DMS153 treated with DMSO at 0.1 percent for 48 hours (cell line): ENCODE measurements at regions not wholly inside any gene's neighbourhood (a gene's known extent, or its start where the extent isn't known, plus 50 kb on each side); places are given as distances from the start of the nearest gene placed in this dataset.

Source experiments
- DNase-seq: peaks from one replicate; lab custom pipeline; 2025; ENCODE audit not compliant: unreplicated experiment; lab: John Stamatoyannopoulos, UW

- no peak for DNase-seq
These were observed 231.2 kb upstream of the TPRG1 start for GRCh38 chr3:188940573-188940932.

DNA sequence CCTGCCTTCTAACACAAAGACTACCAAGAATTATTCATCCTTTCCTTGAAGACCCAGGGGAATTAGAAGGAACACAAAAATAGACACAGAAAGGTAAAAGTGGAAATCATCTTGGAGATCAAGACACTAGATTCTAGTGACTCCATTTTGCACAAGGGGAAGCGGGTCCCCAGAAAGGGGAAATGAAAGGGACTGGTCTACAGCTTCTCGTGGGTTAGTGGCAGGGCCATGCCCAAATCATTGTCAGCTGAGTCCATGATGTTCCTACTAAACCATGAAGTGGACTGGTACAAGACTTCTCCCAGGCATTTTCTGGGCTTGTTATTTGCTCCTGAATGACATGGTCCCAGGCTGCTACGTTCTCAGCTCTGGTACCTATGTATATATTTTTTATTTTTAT is 230.7 kb upstream of the TPRG1 start:
- no peak for DNase-seq

GRCh38 chr3:188942191-188942590 is 229.6 kb upstream of the TPRG1 start:
- DNase-seq: no peak

- DNase-seq: no peak
These were observed 228.2 kb upstream of the TPRG1 start for GRCh38 chr3:188943591-188943990.

GRCh38 chr3:188944108-188944507 is 227.7 kb upstream of the TPRG1 start:
- DNase-seq: no peak

DNA sequence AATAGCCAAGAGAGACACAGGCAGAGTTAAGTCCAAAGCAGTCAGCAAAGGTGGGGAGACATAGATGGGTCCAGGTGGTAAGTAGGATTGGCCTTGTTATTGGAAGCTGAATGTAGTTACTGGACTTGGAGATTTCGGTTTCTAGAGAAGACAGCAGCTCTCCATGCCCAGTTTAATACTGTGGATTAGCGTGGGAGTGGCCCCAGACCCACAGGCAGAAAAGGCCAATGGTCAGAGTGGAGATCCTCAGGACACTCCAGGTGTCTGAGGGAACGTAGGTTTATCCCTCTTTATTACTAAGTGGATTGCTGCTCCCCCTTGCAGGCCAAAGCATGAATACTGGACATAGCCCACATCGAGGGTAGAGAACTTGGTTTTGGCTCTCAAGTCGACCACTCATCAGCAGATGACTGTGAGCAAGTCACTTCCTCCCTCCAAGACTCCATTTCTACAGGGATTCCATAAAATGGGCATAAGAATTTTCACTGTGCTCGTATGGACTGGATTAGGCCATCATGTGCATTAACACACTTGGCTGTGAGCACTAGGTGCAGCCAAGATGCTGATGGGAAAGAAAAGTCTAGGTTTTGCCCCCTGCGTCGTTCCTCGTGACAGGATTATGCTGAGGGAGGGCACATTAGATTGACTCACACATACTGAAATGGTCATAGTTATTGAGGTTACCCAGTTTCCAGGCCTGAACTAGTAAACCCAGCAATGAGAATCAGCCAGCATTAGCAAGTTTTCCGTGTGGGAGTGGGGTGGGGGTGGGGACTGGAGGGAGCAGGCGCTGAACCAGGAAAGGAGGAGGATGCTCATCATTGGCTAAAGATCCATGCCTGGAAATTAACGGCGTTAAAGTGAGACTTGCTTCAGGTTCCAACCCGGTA is 225.2 kb upstream of the TPRG1 start:
- no peak for DNase-seq

DNA sequence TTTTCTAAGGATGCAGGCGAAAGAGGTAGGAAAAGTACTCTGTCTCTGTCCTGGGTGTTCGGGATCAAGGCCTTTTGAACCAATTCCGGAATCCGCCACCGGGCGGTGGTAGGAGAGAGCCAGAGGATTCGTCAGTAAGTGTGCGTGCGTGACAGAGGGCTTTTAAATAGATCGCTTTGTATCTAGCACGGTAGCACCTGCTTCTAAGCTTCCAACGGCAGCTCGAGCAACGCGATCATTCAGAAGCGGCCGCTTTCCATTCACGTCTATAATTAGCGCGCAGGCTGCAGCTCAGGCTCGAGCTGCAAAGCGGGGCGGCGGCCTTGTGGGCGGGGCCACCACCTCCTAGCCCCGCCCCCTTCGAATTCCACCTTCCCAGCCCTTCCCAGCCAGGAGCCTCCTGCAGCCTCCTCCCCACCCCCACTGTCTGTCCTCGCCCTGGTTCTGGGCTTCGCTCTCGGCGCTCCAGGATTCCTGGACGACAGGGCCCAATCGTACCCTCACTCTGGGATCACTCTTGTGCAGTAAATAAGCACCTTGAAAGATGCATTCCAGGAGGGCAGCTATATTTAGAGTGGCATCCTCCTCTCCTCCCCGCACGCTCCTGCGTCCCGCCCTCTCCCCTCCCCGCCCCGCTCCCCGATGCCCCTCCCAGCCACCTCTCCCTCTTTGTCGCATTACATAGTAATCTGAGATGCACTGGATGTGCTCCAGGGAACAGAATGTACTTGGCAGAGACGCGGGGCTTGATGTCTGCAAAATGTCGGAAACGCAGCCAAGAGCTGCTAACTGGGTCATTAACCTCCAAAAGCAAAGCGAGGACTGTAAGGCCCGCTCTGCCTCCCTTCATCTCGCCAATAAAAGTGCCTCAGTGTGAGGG is 224.1 kb upstream of the TPRG1 start:
- peak; percentile 96 for DNase-seq

GRCh38 chr3:188948281-188948996 is 223.3 kb upstream of the TPRG1 start:
- no peak for DNase-seq

- DNase-seq: no peak
These were observed 222.8 kb upstream of the TPRG1 start for GRCh38 chr3:188948997-188949389.

DNA sequence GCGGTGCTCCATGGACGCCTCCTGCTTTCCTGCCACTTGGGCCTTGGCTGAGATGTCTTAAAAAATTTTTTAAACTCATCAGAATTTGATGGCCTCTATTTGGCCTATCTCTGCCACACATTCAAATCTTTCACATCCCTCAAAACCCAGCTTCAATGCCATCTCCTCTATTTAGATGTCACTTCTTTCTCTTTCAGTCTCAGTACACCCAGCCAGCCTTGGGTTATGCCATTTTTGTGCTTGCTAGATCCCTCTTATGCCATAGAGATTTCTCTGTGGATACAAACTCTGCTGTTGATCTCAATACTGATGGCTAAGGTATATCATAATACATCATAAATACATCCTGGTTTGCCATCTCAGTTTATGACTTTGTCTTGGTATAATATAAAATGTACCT is 222.3 kb upstream of the TPRG1 start:
- DNase-seq: no peak

- no peak for DNase-seq
These were observed 221.8 kb upstream of the TPRG1 start for GRCh38 chr3:188949996-188950395.

DNA sequence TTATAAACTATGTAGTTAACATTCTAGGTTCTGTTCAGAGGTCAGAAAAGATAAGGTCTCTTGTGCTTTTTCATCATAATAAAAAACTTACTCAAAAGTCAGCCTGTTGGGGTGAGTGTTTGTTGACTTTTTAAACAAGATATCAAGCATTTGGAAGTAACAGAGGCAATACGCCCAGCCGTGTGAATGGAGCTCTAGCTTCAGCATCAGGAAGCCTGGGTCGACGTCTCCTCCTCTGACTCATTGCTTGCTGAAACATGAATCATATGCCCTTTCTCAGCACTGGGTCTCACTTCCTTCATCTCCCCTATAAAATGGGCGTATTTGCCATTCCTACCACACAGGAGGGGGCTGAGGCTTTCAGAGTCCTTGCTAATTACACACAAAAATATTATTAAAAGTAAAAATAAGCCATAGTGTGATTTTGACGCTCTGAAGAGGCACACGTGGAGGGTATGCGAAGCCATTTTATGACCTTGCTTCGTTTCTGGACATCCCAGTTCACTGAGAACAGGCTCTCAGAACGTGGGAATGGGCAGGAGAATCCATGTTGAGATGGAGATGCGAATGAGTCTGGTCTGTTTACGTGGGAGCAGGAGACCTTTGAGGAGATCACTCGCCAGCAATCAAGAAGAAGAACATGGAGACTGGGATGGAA is 220.8 kb upstream of the TPRG1 start:
- no peak for DNase-seq

DNA sequence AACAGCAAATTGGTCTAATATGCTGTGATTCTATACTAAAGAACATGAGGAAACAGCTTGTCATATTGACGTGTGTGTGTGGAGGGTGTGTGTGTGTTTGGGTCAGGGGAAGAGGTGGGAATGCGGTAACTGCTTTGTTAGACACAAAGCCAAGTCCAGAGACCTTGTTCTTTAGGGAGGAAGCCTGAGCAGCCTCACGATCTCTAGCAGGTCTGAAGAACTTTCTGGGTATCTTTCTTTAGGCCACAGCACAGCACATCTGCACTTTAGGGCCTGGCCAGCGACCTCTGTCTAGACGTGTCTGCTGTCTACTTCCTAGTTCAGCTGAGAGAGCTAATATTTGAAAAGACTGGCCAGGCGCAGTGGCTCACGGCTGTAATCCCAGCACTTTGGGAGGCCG is 220.0 kb upstream of the TPRG1 start:
- DNase-seq: no peak

GRCh38 chr3:188954590-188955208 is 217.1 kb upstream of the TPRG1 start:
- peak; percentile 80 for DNase-seq

- no peak for DNase-seq
These were observed 215.9 kb upstream of the TPRG1 start for GRCh38 chr3:188955919-188956318.

DNA sequence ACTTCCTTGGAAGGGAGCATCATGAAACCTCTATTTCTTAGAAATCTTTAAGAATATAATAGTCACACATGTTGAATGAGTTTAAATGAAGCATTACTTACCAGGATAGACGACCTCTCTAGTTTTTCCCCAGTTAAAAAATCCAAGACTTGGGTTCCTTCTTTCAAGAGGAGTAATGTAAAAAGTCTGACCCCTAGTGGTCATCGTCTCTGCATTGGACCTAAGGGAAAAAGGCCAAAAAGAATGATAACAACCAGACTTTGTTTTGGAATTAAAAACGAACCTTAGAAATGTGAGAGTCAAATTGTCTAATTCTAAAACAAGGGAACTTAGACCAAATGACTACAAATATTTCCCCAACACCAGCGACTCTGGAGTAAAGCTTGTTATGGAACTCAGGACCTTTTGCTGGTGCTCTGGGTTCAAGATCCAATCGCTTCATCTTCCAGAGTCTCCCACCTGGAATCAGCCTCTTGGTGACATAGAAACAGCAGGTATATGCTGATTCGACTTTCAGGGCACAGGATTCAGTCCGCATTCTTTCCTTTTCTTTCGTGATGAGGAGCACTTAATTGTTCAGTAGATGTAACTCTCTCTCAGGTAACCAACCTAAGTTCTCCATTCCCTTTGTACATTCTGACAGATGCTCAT is 214.8 kb upstream of the TPRG1 start:
- no peak for DNase-seq

GRCh38 chr3:188959013-188959412 is 212.8 kb upstream of the TPRG1 start:
- no peak for DNase-seq

- no peak for DNase-seq
These were observed 209.2 kb upstream of the TPRG1 start for GRCh38 chr3:188962253-188963247.

DNA sequence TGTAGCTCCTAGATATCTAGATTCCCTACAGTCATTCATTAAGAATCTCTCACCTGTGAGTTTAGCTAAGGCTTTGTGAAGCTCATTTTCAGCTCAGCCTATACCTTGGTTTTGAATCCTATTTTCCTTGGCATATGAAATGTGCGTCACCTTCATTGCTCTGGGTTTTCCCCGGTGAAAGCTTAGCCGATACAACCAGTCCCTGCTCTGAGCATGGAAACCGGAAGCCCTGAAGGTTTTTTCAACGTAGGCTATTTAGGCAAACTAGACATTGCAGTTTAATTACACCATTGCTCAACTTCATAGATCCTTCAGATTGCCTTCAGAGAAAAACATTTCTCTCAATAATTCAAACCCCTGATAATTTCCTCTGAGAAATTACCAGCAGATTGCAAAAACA is 206.8 kb upstream of the TPRG1 start:
- no peak for DNase-seq
